Stimulated activated CD4-positive, alpha-beta T cell treated with anti-CD3 and anti-CD28 coated beads, Interleukin-4, amount 100 ng/mL, for 4 hours (primary cell): ENCODE measurements at regions not wholly inside any gene's neighbourhood (a gene's known extent, or its start where the extent isn't known, plus 50 kb on each side); places are given as distances from the start of the nearest gene placed in this dataset.
"Not testable (repeated sequence)": the region's sequence is repeated elsewhere in the genome, so short reads cannot be mapped to it uniquely, and the experiment has no call there.

Source experiments
- DNase-seq, 2 experiments: peaks; one replicate each; pipeline ENCODE4 v3.0.0-alpha.2; 2020

- DNase-seq: peak; percentile 36 to 58
These were observed 263.6 kb downstream of the DUSP10 start for GRCh38 chr1:221478050-221478949.

- no peak for DNase-seq
These were observed 253.9 kb downstream of the DUSP10 start for GRCh38 chr1:221487781-221488524.

- no peak for DNase-seq
These were observed 253.3 kb downstream of the DUSP10 start for GRCh38 chr1:221488550-221488949.

- no peak for DNase-seq
These were observed 247.2 kb downstream of the DUSP10 start for GRCh38 chr1:221494670-221495069.

- no peak for DNase-seq
These were observed 244.8 kb downstream of the DUSP10 start for GRCh38 chr1:221497046-221497445.

- DNase-seq: no peak
These were observed 238.6 kb downstream of the DUSP10 start for GRCh38 chr1:221503268-221503667.

GRCh38 chr1:221509575-221510355 lies 232.1 kb downstream of the DUSP10 start:
- no peak for DNase-seq

GRCh38 chr1:221510793-221511503 lies 230.9 kb downstream of the DUSP10 start:
- no peak for DNase-seq

GRCh38 chr1:221511797-221512196 lies 230.1 kb downstream of the DUSP10 start:
- no peak for DNase-seq

- no peak for DNase-seq
These were observed 227.1 kb downstream of the DUSP10 start for GRCh38 chr1:221514806-221515205.

GRCh38 chr1:221515496-221515895 lies 226.4 kb downstream of the DUSP10 start:
- DNase-seq: no peak

- DNase-seq: no peak
These were observed 223.9 kb downstream of the DUSP10 start for GRCh38 chr1:221517961-221518360.

GRCh38 chr1:221520250-221520649 lies 221.6 kb downstream of the DUSP10 start:
- DNase-seq: no peak

- no peak for DNase-seq
These were observed 220.2 kb downstream of the DUSP10 start for GRCh38 chr1:221521686-221522085.

GRCh38 chr1:221522529-221522940 lies 219.4 kb downstream of the DUSP10 start:
- no peak for DNase-seq

GRCh38 chr1:221525749-221526148 lies 216.1 kb downstream of the DUSP10 start:
- no peak for DNase-seq

- no peak for DNase-seq
These were observed 214.6 kb downstream of the DUSP10 start for GRCh38 chr1:221527302-221527701.

GRCh38 chr1:221527886-221528624 lies 213.8 kb downstream of the DUSP10 start:
- DNase-seq: no peak

- not testable (repeated sequence) for DNase-seq
These were observed 211.7 kb downstream of the DUSP10 start for GRCh38 chr1:221530159-221530558.

- DNase-seq: no peak
These were observed 211.1 kb downstream of the DUSP10 start for GRCh38 chr1:221530791-221531190.

- no peak for DNase-seq
These were observed 209.7 kb downstream of the DUSP10 start for GRCh38 chr1:221532071-221532773.
